ENCODE measurements at regions not wholly inside any gene's neighbourhood (a gene's known extent, or its start where the extent isn't known, plus 50 kb on each side); places are given as distances from the start of the nearest gene placed in this dataset.

DNA sequence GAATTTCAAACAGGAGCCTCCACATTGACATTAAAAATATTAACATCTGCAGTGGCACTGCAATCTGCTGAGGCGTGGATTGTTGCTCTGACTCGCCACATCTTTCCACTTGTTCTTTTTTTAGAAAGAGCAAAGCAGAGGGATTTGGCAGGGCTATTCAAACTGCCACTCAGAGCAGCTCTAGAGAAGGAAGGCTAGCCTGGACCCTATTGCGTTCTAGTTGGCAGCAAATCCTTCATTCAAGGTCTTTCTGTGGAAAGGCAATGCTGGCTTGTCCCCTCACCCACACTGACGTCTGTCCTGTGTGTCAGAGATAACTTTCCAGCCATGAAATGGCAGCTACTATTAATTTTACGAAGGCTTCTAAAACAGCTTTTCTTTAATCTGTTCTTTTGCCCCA lies 483.2 kb upstream of the SGO1 start:
- Histone ChIP-seq H2AFZ (ENCODE audit: low read depth, low read length, poor library complexity, severe bottlenecking) (no peak overlapping the region), H3K9me2 (ENCODE audit: insufficient read depth) (no peaks in the 10 kb centered on the region), H4K20me1 (ENCODE audit: insufficient read depth) (no peaks in the 10 kb centered on the region), H3K4me3 (replicated peaks in 1 of 2; ENCODE audit: low read depth in 1 of 2, low read length in 2 of 2) (no peak overlapping the region), H3K27ac (ENCODE audit: low read depth, low read length) (no peak overlapping the region), H3K9ac (ENCODE audit: low read length) (no peak overlapping the region), H3K4me2 (ENCODE audit: low read length) (no peak overlapping the region), H3K79me2 (ENCODE audit: insufficient read depth, low read length) (no peaks in the 10 kb centered on the region), H3K4me1 (ENCODE audit: control insufficient read depth in 1 of 2, insufficient read depth in 2 of 2, low read length in 2 of 2) (no peaks in the 10 kb centered on the region), H3K27me3 (ENCODE audit: insufficient read depth, low read length) (no peaks in the 10 kb centered on the region), H3K9me3 (ENCODE audit: control insufficient read depth in 1 of 2, insufficient read depth in 1 of 2, low read depth in 1 of 2, low read length in 2 of 2) (peaks cover 9 to 12% of the 10 kb centered on the region in 2 experiments; a peak in 2 of 4 replicates), H3K36me3 (ENCODE audit: control insufficient read depth in 1 of 2, insufficient read depth in 2 of 2, low read length in 2 of 2) (no peaks in the 10 kb centered on the region)
- TF ChIP-seq SRF (IDR thresholded peaks at IDR 0.05; ENCODE audit: low read depth) (no peak), CBX3 (IDR thresholded peaks at IDR 0.05; ENCODE audit: low read depth) (no peak), EZH2phosphoT487 (IDR thresholded peaks at IDR 0.05; ENCODE audit: borderline replicate concordance) (no peak), FOSL1 (IDR thresholded peaks at IDR 0.05; ENCODE audit: low read depth) (no peak), TCF7L2 (IDR thresholded peaks at IDR 0.05; ENCODE audit: borderline replicate concordance, extremely low read depth, insufficient read depth, insufficient read length) (no peak), ZBTB33 (IDR thresholded peaks at IDR 0.05; ENCODE audit: extremely low read depth, insufficient replicate concordance, low read length) (no peak)
- TF ChIP-seq, protein P1, sequence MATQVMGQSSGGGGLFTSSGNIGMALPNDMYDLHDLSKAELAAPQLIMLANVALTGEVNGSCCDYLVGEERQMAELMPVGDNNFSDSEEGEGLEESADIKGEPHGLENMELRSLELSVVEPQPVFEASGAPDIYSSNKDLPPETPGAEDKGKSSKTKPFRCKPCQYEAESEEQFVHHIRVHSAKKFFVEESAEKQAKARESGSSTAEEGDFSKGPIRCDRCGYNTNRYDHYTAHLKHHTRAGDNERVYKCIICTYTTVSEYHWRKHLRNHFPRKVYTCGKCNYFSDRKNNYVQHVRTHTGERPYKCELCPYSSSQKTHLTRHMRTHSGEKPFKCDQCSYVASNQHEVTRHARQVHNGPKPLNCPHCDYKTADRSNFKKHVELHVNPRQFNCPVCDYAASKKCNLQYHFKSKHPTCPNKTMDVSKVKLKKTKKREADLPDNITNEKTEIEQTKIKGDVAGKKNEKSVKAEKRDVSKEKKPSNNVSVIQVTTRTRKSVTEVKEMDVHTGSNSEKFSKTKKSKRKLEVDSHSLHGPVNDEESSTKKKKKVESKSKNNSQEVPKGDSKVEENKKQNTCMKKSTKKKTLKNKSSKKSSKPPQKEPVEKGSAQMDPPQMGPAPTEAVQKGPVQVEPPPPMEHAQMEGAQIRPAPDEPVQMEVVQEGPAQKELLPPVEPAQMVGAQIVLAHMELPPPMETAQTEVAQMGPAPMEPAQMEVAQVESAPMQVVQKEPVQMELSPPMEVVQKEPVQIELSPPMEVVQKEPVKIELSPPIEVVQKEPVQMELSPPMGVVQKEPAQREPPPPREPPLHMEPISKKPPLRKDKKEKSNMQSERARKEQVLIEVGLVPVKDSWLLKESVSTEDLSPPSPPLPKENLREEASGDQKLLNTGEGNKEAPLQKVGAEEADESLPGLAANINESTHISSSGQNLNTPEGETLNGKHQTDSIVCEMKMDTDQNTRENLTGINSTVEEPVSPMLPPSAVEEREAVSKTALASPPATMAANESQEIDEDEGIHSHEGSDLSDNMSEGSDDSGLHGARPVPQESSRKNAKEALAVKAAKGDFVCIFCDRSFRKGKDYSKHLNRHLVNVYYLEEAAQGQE (IDR thresholded peaks at IDR 0.05; ENCODE audit: low read depth): no peak
- DNase-seq (ENCODE audit: low read depth, low spot score) (no peak), ATAC-seq (no peak)
- POLR2A ChIA-PET: no interaction called here
- no TSS peak for BruUV-seq (replicated peaks)
- RAD21 ChIA-PET (ENCODE audit: low non-redundant PET in 1 of 2, low total read pairs in 2 of 2, uncharacterized antibody in 2 of 2, unreplicated experiment in 2 of 2): no interaction called here
- intact Hi-C loops (cut with micrococcal nuclease): no loop called here
- CTCF ChIA-PET: no interaction called here

Measured in HCT116 (cell line).